NCI-H2171 (cell line): ENCODE measurements at regions not wholly inside any gene's neighbourhood (a gene's known extent, or its start where the extent isn't known, plus 50 kb on each side); places are given as distances from the start of the nearest gene placed in this dataset.
"Not testable (repeated sequence)": the region's sequence is repeated elsewhere in the genome, so short reads cannot be mapped to it uniquely, and the experiment has no call there.

ENCODE experiments used
- DNase-seq: peaks from one replicate; lab custom pipeline; 2025; lab: John Stamatoyannopoulos, UW

- no peak for DNase-seq
Measured at GRCh38 chr9:27808864-27809263, 235.6 kb upstream of the C9orf72 start.

DNA sequence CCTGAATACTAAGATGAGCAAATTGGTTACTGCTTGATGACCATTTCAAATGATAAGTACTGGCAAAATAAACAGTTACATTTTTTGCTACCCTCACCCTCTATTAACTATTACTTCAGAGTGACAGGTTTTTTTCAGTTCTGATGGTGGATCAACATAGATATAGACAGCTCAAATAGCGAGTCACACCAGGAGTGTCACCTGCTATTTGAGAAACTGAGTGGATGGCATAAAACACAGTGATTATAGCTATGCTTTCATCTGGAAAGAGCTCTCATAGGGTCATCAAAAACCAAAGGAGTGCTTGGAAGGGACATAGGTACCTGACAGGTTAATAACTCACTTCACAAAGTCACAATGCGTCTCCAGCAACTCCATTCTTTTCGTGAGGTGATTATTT is 244.5 kb upstream of the C9orf72 start:
- DNase-seq = no peak

- DNase-seq = no peak
Measured at GRCh38 chr9:27818348-27818747, 245.1 kb upstream of the C9orf72 start.

- DNase-seq = no peak
Measured at GRCh38 chr9:27828908-27829307, 255.6 kb upstream of the C9orf72 start.

- DNase-seq = no peak
Measured at GRCh38 chr9:27829621-27830020, 256.3 kb upstream of the C9orf72 start.

DNA sequence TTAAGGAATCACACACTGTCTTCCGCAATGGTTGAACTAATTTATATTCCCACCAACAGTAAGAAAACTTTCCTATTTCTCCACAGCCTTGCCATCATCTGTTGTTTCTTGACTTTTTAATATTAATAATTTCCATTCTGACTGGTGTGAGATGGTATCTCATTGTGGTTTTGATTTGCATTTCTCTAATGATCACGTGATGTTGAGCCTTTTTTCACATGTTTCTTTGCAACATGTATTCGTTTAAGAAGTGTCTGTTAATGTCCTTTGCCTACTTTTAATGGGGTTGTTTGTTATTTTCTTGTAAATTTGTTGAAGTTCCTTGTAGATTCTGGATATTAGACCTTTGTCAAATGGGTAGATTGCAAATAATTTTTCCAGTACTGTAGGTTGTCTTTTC is 258.8 kb upstream of the C9orf72 start:
- not testable (repeated sequence) for DNase-seq

GRCh38 chr9:27835286-27835685 is 262.0 kb upstream of the C9orf72 start:
- DNase-seq = no peak

DNA sequence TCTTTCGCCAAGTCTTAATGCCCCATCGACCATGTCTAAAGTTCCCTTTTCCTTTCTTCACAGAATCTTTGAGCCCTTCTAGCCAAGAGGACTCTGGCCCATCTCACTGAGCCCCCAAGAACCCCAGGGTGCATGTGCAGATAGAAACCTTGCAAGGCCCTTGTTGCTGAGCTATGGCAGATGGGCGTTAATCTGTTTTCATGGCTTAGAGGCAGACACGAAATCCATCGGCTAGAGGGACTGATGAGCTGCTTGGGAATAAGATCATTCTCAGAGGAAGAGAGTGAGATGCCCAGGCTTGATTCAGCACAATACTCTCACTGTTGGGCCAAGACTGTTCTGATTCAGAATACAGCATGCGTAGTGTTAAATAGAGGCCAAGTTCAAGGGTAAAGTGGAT is 262.5 kb upstream of the C9orf72 start:
- DNase-seq = no peak

- no peak for DNase-seq
Measured at GRCh38 chr9:27836661-27837401, 263.6 kb upstream of the C9orf72 start.

- DNase-seq = no peak
Measured at GRCh38 chr9:27838876-27839275, 265.6 kb upstream of the C9orf72 start.

DNA sequence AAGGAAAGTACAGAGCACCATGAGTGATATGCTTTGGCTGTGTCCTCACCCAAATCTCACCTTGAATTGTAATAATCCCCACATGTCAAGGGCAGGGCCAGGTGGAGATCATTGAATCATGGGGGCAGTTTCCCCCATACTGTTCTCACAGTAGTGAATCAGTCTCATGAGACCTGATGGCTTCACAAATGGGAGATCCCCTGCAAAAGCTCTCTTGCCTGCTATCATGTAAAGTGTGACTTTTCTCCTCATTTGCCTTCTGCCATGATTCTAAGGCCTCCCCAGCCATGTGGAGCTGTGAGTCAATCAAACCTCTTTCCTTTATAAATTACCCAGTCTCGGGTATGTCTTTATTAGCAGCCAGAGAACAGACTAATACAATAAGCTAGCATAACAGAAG is 266.5 kb upstream of the C9orf72 start:
- DNase-seq = not testable (repeated sequence)

- DNase-seq = no peak
Measured at GRCh38 chr9:27844797-27845196, 271.5 kb upstream of the C9orf72 start.

DNA sequence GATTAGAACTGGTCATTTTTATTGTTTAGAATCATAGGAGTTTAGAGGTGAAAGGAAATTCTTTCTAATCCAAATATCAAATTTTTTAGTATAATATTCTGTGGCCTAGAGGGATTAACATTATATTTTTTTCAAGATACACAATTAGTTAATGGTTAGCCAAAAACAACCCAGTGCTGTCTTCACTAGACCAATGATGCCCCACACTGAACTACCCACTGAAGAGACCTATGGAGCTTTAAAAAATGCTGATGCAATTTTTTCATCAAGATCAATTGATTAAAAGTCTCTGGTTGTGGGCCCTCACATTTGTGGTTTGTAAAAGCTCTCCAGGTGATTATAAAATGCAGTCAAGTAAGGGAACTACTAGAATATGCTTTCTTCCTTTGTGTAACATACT is 274.1 kb upstream of the C9orf72 start:
- no peak for DNase-seq

- DNase-seq = no peak
Measured at GRCh38 chr9:27847818-27848217, 274.5 kb upstream of the C9orf72 start.

- DNase-seq = no peak
Measured at GRCh38 chr9:27848315-27848714, 275.0 kb upstream of the C9orf72 start.

DNA sequence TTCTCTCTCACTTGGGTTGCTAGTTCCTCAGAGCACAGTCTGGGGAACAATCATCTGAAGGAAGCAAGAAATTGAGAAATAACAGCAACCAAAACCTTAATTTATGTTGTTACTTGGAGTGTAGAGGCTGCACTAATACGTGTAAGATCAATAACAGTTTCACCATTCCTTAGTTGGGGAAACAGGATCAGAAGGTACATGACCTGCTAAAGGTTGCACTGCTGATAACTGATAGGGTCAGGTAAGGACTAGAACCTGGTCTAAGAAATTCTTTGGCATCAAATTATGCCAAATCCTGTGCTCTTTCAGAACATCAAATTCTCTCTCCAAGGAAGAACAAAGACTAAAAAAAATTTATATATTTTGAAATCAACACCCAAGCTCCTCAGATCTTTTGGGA is 278.6 kb upstream of the C9orf72 start:
- no peak for DNase-seq

DNA sequence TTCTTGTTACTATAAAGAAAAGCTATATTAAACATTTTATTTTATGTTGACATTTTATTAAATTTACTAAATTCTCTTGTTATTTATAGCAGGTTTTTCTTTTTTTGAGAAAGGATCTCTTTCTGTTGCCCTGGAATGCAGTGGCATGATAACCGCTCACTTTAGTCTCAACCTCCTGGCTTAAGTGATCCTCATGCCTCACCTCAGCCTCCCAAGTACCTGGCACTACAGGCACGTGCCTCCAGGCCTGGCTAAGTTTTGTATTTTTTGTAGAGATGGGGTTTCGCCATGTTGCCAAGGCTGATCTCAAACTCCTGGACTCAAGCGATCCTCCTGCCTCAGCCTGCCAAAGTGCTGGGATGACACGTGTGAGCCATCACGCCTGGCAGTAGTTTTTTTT is 280.2 kb upstream of the C9orf72 start:
- no peak for DNase-seq

- no peak for DNase-seq
Measured at GRCh38 chr9:27856054-27856453, 282.8 kb upstream of the C9orf72 start.

DNA sequence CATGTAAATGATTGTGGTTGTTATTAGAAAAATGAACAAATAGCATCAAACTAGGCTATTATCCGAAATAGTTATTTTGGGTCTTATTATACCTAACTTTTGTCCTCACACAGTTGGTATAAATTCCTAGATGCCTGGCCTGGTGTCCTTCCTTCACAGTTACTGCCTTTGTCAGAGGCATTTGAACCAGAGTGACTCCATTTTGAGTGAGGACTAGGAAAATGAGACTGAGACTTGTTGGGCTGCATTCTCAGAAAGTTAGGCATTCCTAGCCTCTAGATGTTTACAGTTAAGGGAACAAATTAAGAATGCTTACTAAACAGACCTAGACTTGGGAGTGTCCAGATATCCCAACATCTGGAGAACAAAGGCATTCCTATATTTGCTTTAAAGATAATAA is 283.5 kb upstream of the C9orf72 start:
- no peak for DNase-seq

DNA sequence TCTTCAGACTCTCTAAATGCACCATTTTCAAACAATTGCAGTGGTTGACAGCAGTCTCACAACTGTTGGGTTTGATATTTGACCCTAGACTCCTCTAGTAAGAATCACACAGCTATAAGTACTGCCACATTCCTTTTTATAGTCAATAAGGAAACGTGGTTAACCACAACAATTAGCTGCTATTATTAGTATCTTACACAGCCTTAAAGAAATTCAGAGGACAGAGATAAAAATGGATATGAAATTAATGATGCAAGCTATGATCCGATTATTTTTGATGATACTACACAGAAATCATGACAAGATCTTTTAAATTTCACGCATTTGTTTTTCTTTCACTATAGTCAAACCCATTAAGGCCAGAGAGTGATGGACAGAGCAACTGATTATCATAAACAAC is 288.6 kb upstream of the C9orf72 start:
- no peak for DNase-seq

DNA sequence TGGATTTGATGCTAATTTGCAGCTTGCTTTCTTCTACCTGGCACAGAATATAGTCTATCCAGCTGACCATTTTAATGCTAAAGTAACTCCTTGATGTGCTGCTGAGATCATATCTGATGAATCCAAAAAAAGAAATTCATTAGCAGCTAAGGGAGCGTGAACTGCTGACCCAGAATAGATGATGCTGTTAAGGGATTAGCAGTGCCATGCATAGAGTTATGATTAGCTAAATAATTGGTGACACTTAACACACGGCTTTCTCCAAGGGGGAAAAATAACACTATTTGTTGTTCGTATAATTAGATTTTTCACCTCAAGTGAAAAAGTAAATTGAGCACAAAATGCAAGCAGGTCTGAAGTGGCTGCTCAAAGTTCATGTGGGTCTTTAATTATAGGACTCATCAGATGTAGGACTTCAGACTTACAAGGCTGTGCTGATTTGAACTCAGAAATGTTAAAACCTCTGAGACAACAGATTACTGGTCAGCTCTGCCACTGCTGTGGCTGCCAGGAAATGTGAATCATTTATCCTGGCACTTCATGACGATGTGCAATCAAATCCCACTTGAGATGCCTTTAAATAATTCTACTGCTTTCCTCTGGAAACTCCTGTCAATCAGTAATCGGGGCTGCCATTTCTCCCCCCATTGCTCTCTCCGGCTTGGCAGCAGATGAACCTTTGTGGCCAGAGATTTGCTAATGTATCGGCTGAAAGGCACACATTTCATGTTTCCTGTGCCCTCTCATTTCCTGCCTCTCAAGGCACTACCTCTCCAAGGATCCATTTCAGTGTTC is 291.6 kb upstream of the C9orf72 start:
- DNase-seq = no peak

- no peak for DNase-seq
Measured at GRCh38 chr9:27866741-27867140, 293.5 kb upstream of the C9orf72 start.

- DNase-seq = no peak
Measured at GRCh38 chr9:27870404-27870803, 297.1 kb upstream of the C9orf72 start.

GRCh38 chr9:27880156-27880555 is 306.9 kb upstream of the C9orf72 start:
- no peak for DNase-seq
